HepG2 (cell line): ENCODE measurements at regions not wholly inside any gene's neighbourhood (a gene's known extent, or its start where the extent isn't known, plus 50 kb on each side); places are given as distances from the start of the nearest gene placed in this dataset.

Source experiments
- ATAC-seq: fragments of 200-7000 bp; cut with Tn5 transposase; 3 replicates; pipeline ENCODE4 v1.9.1; 2020; ENCODE audit warnings: mild to moderate bottlenecking, moderate library complexity
- BruUV-seq: library from RNA; stranded (reverse); fragments of 400-500 nt; replicated peaks from 2 replicates; lab custom pipeline; 2021; lab: Mats Ljungman, UMichigan
- CTCF ChIA-PET: fragments of 300-600 bp; formaldehyde crosslinking; extraction: SDS; loops from one replicate; lab custom pipeline; 2021; ENCODE audit warnings: low total read pairs, inconsistent platforms, low intra/inter-chr PET ratio; lab: Yijun Ruan, JAX
- POLR2A ChIA-PET: fragments of 350-600 bp; sonication (Branson Sonifier 250); formaldehyde crosslinking; loops from one replicate; lab custom pipeline; 2020; ENCODE audit warnings: antibody characterized with exemption, inconsistent platforms; lab: Yijun Ruan, JAX
- DNase-seq: peaks from one replicate; pipeline ENCODE4 v3.0.0-alpha.2; 2015; ENCODE audit warnings: low spot score
- FAIRE-seq: peaks from 3 replicates; lab custom pipeline; 2011; peaks lifted over from hg19 to GRCh38; lab: Jason Lieb, UNC
- H2AFZ ChIP-seq: one replicate; pipeline ENCODE4 v1.6.1; 2011; ENCODE audit warnings: low read length, inconsistent platforms
- H3K27ac ChIP-seq: fragments of 300-600 bp; 3 replicates; pipeline ENCODE4 v1.8.0; 2011; ENCODE audit warnings: mixed run types, mild to moderate bottlenecking, mixed read lengths, low read length, inconsistent platforms; ENCODE audit not compliant: insufficient read depth; ENCODE audit errors: extremely low read length
- H3K27me3 ChIP-seq, 2 experiments: fragments of 200-600 bp in 1 of 2; 2 replicates in 1 of 2; 3 replicates in 1 of 2; pipeline versions ENCODE4 v1.6.0 to v1.8.0; 2011; ENCODE audit warnings: low read length in 2 of 2, mild to moderate bottlenecking in 2 of 2, moderate library complexity in 2 of 2, inconsistent platforms in 1 of 2; ENCODE audit not compliant: insufficient read depth in 2 of 2, control insufficient read depth in 1 of 2
- H3K36me3 ChIP-seq, 2 experiments: fragments of 200-600 bp in 1 of 2; replicated peaks in 1 of 2; 2 replicates in 1 of 2; 3 replicates in 1 of 2; pipeline versions ENCODE4 v1.5.1 to v1.8.0; 2011; ENCODE audit warnings: low read length in 2 of 2, inconsistent platforms in 1 of 2; ENCODE audit not compliant: insufficient read depth in 2 of 2, control insufficient read depth in 1 of 2
- H3K4me1 ChIP-seq: 2 replicates; pipeline ENCODE4 v1.5.1; 2012; ENCODE audit warnings: low read length, inconsistent platforms; ENCODE audit not compliant: insufficient read depth
- H3K4me2 ChIP-seq: 2 replicates; pipeline ENCODE4 v1.6.0; 2011; ENCODE audit warnings: low read depth, low read length, inconsistent platforms
- H3K4me3 ChIP-seq, 3 experiments: fragments of 200-600 bp in 1 of 3; sonication (generic), shearing (Covaris generic) in 1 of 3; replicated peaks in 1 of 3; 2 replicates each; pipeline ENCODE4 v1.5.1; 2011 to 2016; ENCODE audit warnings: low read length in 3 of 3, inconsistent platforms in 2 of 3, low read depth in 2 of 3, mild to moderate bottlenecking in 2 of 3, control low read depth in 1 of 3, mixed read lengths in 1 of 3; ENCODE audit not compliant: insufficient read depth in 1 of 3
- H3K79me2 ChIP-seq: one replicate; pipeline ENCODE4 v1.6.1; 2011; ENCODE audit warnings: low read length, inconsistent platforms; ENCODE audit not compliant: insufficient read depth
- H3K9ac ChIP-seq: 2 replicates; pipeline ENCODE4 v1.6.0; 2011; ENCODE audit warnings: mild to moderate bottlenecking, low read depth, low read length, inconsistent platforms; ENCODE audit not compliant: insufficient read depth
- H3K9me3 ChIP-seq: 2 replicates; pipeline ENCODE4 v1.5.1; 2012; ENCODE audit warnings: mild to moderate bottlenecking, low read length
- H4K20me1 ChIP-seq: 2 replicates; pipeline ENCODE4 v1.6.0; 2011; ENCODE audit warnings: inconsistent platforms, mild to moderate bottlenecking, low read length, moderate library complexity; ENCODE audit not compliant: insufficient read depth
- ARID4A ChIP-seq: sonication (generic); formaldehyde crosslinking; IDR thresholded peaks from 2 replicates; pipeline ENCODE4 v1.5.0; 2020; ENCODE audit warnings: mild to moderate bottlenecking, missing genetic modification reagents, borderline replicate concordance
- FOXO1 ChIP-seq: sonication (generic); formaldehyde crosslinking; IDR thresholded peaks from 2 replicates; pipeline ENCODE4 v1.4.0; 2020; ENCODE audit warnings: missing genetic modification reagents
- HMG20A ChIP-seq: IDR thresholded peaks from 2 replicates; pipeline ENCODE4 v1.6.1; 2016; ENCODE audit warnings: borderline replicate concordance
- KAT7 ChIP-seq: IDR thresholded peaks from 2 replicates; pipeline ENCODE4 v1.6.1; 2018; ENCODE audit warnings: borderline replicate concordance, missing compliant biosample characterization
- KDM5B ChIP-seq: sonication (generic); formaldehyde crosslinking; IDR thresholded peaks from 2 replicates; pipeline ENCODE4 v1.4.0; 2020; ENCODE audit warnings: missing genetic modification reagents, mild to moderate bottlenecking, borderline replicate concordance
- KMT2B ChIP-seq: IDR thresholded peaks from 2 replicates; pipeline ENCODE4 v1.6.1; 2016; ENCODE audit warnings: missing genetic modification reagents, missing compliant biosample characterization
- MTA3 ChIP-seq: sonication (generic); formaldehyde crosslinking; IDR thresholded peaks from 2 replicates; pipeline ENCODE4 v1.4.0; 2020; ENCODE audit warnings: missing genetic modification reagents
- PHF8 ChIP-seq: sonication (generic); formaldehyde crosslinking; IDR thresholded peaks from 2 replicates; pipeline ENCODE4 v1.5.0; 2020; ENCODE audit warnings: missing genetic modification reagents
- SKI ChIP-seq: fragments of 450-650 bp; IDR thresholded peaks from one replicate; pipeline ENCODE4 v1.6.1; 2018; ENCODE audit warnings: mild to moderate bottlenecking; ENCODE audit not compliant: partially characterized antibody
- SPEN ChIP-seq: sonication (generic); formaldehyde crosslinking; IDR thresholded peaks from 2 replicates; pipeline ENCODE4 v1.5.1; 2020; ENCODE audit warnings: low read depth, mild to moderate bottlenecking, missing genetic modification reagents
- TSC22D2 ChIP-seq: sonication (generic); formaldehyde crosslinking; IDR thresholded peaks from 2 replicates; pipeline ENCODE4 v1.5.1; 2020; ENCODE audit warnings: missing genetic modification reagents, mild to moderate bottlenecking, borderline replicate concordance
- ZNF431 ChIP-seq: sonication (generic); formaldehyde crosslinking; IDR thresholded peaks from 2 replicates; pipeline ENCODE4 v1.9.0; 2022; ENCODE audit warnings: missing genetic modification reagents, low read depth, mild to moderate bottlenecking, borderline replicate concordance
- WGBS: methylation state at CpG from one replicate; pipeline ENCODE4 v1.1.6; 2017; ENCODE audit warnings: low lambda C conversion rate; 5-methylcytosine and 5-hydroxymethylcytosine counted together
- in situ Hi-C: cut with HindIII; loops from 2 replicates; pipeline ENCODE4 v1.10.0; 2017; ENCODE audit warnings: low pct_unique_long_range_greater_than_20kb; ENCODE audit not compliant: extremely low pct_ligation_motif_present
- intact Hi-C: fragments of 100-400 bp; cut with micrococcal nuclease; formaldehyde crosslinking; loops from one replicate; pipeline ENCODE4 v1.10.0; 2022; ENCODE audit not compliant: unreplicated experiment
- TF ChIP-seq, protein P1 (sequence below): sonication (generic); formaldehyde crosslinking; IDR thresholded peaks from 2 replicates; pipeline ENCODE4 v1.4.0; 2020; ENCODE audit warnings: missing genetic modification reagents, borderline replicate concordance
- TF ChIP-seq, protein P2 (sequence below): sonication (generic); formaldehyde crosslinking; IDR thresholded peaks from 2 replicates; pipeline ENCODE4 v1.4.0; 2020; ENCODE audit warnings: missing genetic modification reagents, borderline replicate concordance
- TF ChIP-seq, protein P3 (sequence below): sonication (generic); formaldehyde crosslinking; IDR thresholded peaks from 2 replicates; pipeline ENCODE4 v1.4.0; 2020; ENCODE audit warnings: missing genetic modification reagents
- TF ChIP-seq, protein P4 (sequence below): sonication (generic); formaldehyde crosslinking; conservative IDR thresholded peaks from 2 replicates; pipeline ENCODE4 v1.5.0; 2020; ENCODE audit warnings: missing genetic modification reagents

GRCh38 chr12:73161970-73162369 lies 889.8 kb downstream of the TRHDE start (continued):
- no peak for TF ChIP-seq FOXO1 (CRISPR knock-in tag)
- TF ChIP-seq ARID4A = no peak
- TF ChIP-seq SPEN (CRISPR knock-in tag) = no peak
- no peak for TF ChIP-seq SKI
- TF ChIP-seq, protein P1, sequence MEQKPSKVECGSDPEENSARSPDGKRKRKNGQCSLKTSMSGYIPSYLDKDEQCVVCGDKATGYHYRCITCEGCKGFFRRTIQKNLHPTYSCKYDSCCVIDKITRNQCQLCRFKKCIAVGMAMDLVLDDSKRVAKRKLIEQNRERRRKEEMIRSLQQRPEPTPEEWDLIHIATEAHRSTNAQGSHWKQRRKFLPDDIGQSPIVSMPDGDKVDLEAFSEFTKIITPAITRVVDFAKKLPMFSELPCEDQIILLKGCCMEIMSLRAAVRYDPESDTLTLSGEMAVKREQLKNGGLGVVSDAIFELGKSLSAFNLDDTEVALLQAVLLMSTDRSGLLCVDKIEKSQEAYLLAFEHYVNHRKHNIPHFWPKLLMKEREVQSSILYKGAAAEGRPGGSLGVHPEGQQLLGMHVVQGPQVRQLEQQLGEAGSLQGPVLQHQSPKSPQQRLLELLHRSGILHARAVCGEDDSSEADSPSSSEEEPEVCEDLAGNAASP (CRISPR knock-in tag) = no peak

GRCh38 chr12:73180734-73181133 lies 908.6 kb downstream of the TRHDE start:
- no peak overlapping the region for H3K9ac ChIP-seq
- no peak overlapping the region for H2AFZ ChIP-seq
- H3K4me1 ChIP-seq = no peaks in the 10 kb centered on the region
- FAIRE-seq (no peak), ATAC-seq (no peak), DNase-seq (no peak)
- no peaks in the 10 kb centered on the region for H3K27me3 ChIP-seq
- no peaks in the 10 kb centered on the region for H3K36me3 ChIP-seq
- ChIA-PET CTCF (no interaction called here), POLR2A (no interaction called here)
- no peak overlapping the region for H3K4me2 ChIP-seq
- no peaks in the 10 kb centered on the region for H3K79me2 ChIP-seq
- no peaks in the 10 kb centered on the region for H4K20me1 ChIP-seq
- in situ Hi-C loops = no loop called here
- WGBS = 32% methylated on average over 3 of the region's 3 CpGs
- intact Hi-C loops = no loop called here
- no peak overlapping the region for H3K27ac ChIP-seq
- peaks cover 66% of the 10 kb centered on the region for H3K9me3 ChIP-seq
- no TSS peak for BruUV-seq
- H3K4me3 ChIP-seq = no peak overlapping the region
- TF ChIP-seq PHF8 = no peak
- TF ChIP-seq HMG20A (CRISPR knock-in tag) = no peak
- TF ChIP-seq TSC22D2 (CRISPR knock-in tag) = no peak
- TF ChIP-seq, protein P2, sequence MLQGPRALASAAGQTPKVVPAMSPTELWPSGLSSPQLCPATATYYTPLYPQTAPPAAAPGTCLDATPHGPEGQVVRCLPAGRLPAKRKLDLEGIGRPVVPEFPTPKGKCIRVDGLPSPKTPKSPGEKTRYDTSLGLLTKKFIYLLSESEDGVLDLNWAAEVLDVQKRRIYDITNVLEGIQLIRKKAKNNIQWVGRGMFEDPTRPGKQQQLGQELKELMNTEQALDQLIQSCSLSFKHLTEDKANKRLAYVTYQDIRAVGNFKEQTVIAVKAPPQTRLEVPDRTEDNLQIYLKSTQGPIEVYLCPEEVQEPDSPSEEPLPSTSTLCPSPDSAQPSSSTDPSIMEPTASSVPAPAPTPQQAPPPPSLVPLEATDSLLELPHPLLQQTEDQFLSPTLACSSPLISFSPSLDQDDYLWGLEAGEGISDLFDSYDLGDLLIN = no peak
- no peak for TF ChIP-seq ZNF431 (CRISPR knock-in tag)
- TF ChIP-seq, protein P3, sequence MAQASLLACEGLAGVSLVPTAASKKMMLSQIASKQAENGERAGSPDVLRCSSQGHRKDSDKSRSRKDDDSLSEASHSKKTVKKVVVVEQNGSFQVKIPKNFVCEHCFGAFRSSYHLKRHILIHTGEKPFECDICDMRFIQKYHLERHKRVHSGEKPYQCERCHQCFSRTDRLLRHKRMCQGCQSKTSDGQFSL = no peak
- TF ChIP-seq KAT7 (CRISPR knock-in tag) = no peak
- TF ChIP-seq, protein P4, sequence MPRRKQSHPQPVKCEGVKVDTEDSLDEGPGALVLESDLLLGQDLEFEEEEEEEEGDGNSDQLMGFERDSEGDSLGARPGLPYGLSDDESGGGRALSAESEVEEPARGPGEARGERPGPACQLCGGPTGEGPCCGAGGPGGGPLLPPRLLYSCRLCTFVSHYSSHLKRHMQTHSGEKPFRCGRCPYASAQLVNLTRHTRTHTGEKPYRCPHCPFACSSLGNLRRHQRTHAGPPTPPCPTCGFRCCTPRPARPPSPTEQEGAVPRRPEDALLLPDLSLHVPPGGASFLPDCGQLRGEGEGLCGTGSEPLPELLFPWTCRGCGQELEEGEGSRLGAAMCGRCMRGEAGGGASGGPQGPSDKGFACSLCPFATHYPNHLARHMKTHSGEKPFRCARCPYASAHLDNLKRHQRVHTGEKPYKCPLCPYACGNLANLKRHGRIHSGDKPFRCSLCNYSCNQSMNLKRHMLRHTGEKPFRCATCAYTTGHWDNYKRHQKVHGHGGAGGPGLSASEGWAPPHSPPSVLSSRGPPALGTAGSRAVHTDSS (CRISPR knock-in tag) = no peak
- no peak for TF ChIP-seq MTA3 (CRISPR knock-in tag)
- no peak for TF ChIP-seq KDM5B
- no peak for TF ChIP-seq KMT2B
